ENCODE measurements at regions not wholly inside any gene's neighbourhood (a gene's known extent, or its start where the extent isn't known, plus 50 kb on each side); places are given as distances from the start of the nearest gene placed in this dataset.

- intact Hi-C loops (cut with DNase I; ENCODE audit: low total_unique reads), result no loop called here
- no peak for TF ChIP-seq POLR2A (IDR thresholded peaks at IDR 0.05)
- no peak for TF ChIP-seq POLR2AphosphoS5 (IDR thresholded peaks at IDR 0.05)
- TF ChIP-seq CTCF (IDR thresholded peaks at IDR 0.05), result no peak
- no peak overlapping the region for H3K27ac ChIP-seq
Measured at GRCh38 chr3:152930516-152930915, 95.6 kb downstream of the P2RY1 start.

GRCh38 chr3:152937234-152937633, 102.3 kb downstream of the P2RY1 start:
- TF ChIP-seq POLR2AphosphoS5 (IDR thresholded peaks at IDR 0.05) (no peak), CTCF (IDR thresholded peaks at IDR 0.05) (no peak)
- no peaks in the 10 kb centered on the region for H3K36me3 ChIP-seq
- H3K4me1 ChIP-seq, result no peaks in the 10 kb centered on the region
- no peak for DNase-seq (ENCODE audit: low spot score in 2 of 2)
- no peaks in the 10 kb centered on the region for H3K27me3 ChIP-seq
- H3K27ac ChIP-seq, result no peak overlapping the region
- intact Hi-C loops (cut with DNase I; ENCODE audit: low total_unique reads), result no loop called here
- no peak overlapping the region for H3K4me3 ChIP-seq
- no peaks in the 10 kb centered on the region for H3K9me3 ChIP-seq

More at GRCh38 chr3:152930516-152930915, 95.6 kb downstream of the P2RY1 start:
- no peaks in the 10 kb centered on the region for H3K36me3 ChIP-seq
- H3K4me3 ChIP-seq, result no peak overlapping the region
- no peak for DNase-seq (ENCODE audit: low spot score in 2 of 2)
- H3K4me1 ChIP-seq, result no peaks in the 10 kb centered on the region
- no peaks in the 10 kb centered on the region for H3K9me3 ChIP-seq
- H3K27me3 ChIP-seq, result no peaks in the 10 kb centered on the region

- Histone ChIP-seq H3K27ac (no peak overlapping the region), H3K27me3 (no peaks in the 10 kb centered on the region), H3K4me3 (no peak overlapping the region), H3K9me3 (no peaks in the 10 kb centered on the region), H3K36me3 (no peaks in the 10 kb centered on the region), H3K4me1 (no peaks in the 10 kb centered on the region)
- intact Hi-C loops (cut with DNase I; ENCODE audit: low total_unique reads), result no loop called here
- DNase-seq (ENCODE audit: low spot score in 2 of 2), result no peak
- TF ChIP-seq CTCF (IDR thresholded peaks at IDR 0.05), result no peak
- no peak for TF ChIP-seq POLR2AphosphoS5 (IDR thresholded peaks at IDR 0.05)
- TF ChIP-seq POLR2A (IDR thresholded peaks at IDR 0.05), result no peak
Measured at GRCh38 chr3:152938974-152939636, 104.2 kb downstream of the P2RY1 start.

GRCh38 chr3:152941859-152942258, 106.9 kb downstream of the P2RY1 start:
- H3K27me3 ChIP-seq, result no peaks in the 10 kb centered on the region
- no peak overlapping the region for H3K27ac ChIP-seq
- no peaks in the 10 kb centered on the region for H3K9me3 ChIP-seq
- no peaks in the 10 kb centered on the region for H3K4me1 ChIP-seq
- intact Hi-C loops (cut with DNase I; ENCODE audit: low total_unique reads), result no loop called here
- no peak for TF ChIP-seq CTCF (IDR thresholded peaks at IDR 0.05)
- no peak for TF ChIP-seq POLR2A (IDR thresholded peaks at IDR 0.05)
- no peak for TF ChIP-seq POLR2AphosphoS5 (IDR thresholded peaks at IDR 0.05)
- no peak overlapping the region for H3K4me3 ChIP-seq
- no peaks in the 10 kb centered on the region for H3K36me3 ChIP-seq
- no peak for DNase-seq (ENCODE audit: low spot score in 2 of 2)

- DNase-seq (ENCODE audit: low spot score in 2 of 2), result no peak
- H3K36me3 ChIP-seq, result no peaks in the 10 kb centered on the region
- no peaks in the 10 kb centered on the region for H3K27me3 ChIP-seq
- no peaks in the 10 kb centered on the region for H3K9me3 ChIP-seq
- no peaks in the 10 kb centered on the region for H3K4me1 ChIP-seq
- intact Hi-C loops (cut with DNase I; ENCODE audit: low total_unique reads), result no loop called here
- TF ChIP-seq POLR2A (IDR thresholded peaks at IDR 0.05), result no peak
- TF ChIP-seq CTCF (IDR thresholded peaks at IDR 0.05), result no peak
- no peak for TF ChIP-seq POLR2AphosphoS5 (IDR thresholded peaks at IDR 0.05)
- no peak overlapping the region for H3K27ac ChIP-seq
- no peak overlapping the region for H3K4me3 ChIP-seq
Measured at GRCh38 chr3:152942366-152942765, 107.4 kb downstream of the P2RY1 start.
